Neuronal stem cell (in vitro differentiated cells): ENCODE measurements at regions not wholly inside any gene's neighbourhood (a gene's known extent, or its start where the extent isn't known, plus 50 kb on each side); places are given as distances from the start of the nearest gene placed in this dataset.
"Not testable (repeated sequence)": the region's sequence is repeated elsewhere in the genome, so short reads cannot be mapped to it uniquely, and the experiment has no call there.

Source experiments
- DNase-seq: peaks from one replicate; pipeline ENCODE4 v3.0.0-alpha.2; 2013; ENCODE audit warnings: low spot score
- H2AFZ ChIP-seq: one replicate; pipeline ENCODE4 v1.6.1; 2013; ENCODE audit warnings: mild to moderate bottlenecking, low read length, inconsistent platforms
- H2AK5ac ChIP-seq: 2 replicates; pipeline ENCODE4 v1.6.1; 2013; ENCODE audit warnings: low read depth, mild to moderate bottlenecking, inconsistent platforms, low read length, moderate library complexity, mixed read lengths
- H2BK120ac ChIP-seq: 2 replicates; pipeline ENCODE4 v1.6.1; 2013; ENCODE audit warnings: low read depth, mild to moderate bottlenecking, inconsistent platforms, low read length, moderate library complexity, mixed read lengths
- H2BK12ac ChIP-seq: one replicate; pipeline ENCODE4 v1.6.1; 2013; ENCODE audit warnings: low read length, inconsistent platforms
- H2BK15ac ChIP-seq: 2 replicates; pipeline ENCODE4 v1.6.1; 2013; ENCODE audit warnings: mild to moderate bottlenecking, low read length, inconsistent platforms, mixed read lengths
- H2BK5ac ChIP-seq: one replicate; pipeline ENCODE4 v1.6.1; 2013; ENCODE audit warnings: inconsistent platforms, mild to moderate bottlenecking, low read length, moderate library complexity
- H3K14ac ChIP-seq: one replicate; pipeline ENCODE4 v1.6.1; 2013; ENCODE audit warnings: low read length, inconsistent platforms
- H3K18ac ChIP-seq: 2 replicates; pipeline ENCODE4 v1.6.1; 2013; ENCODE audit warnings: low read length, inconsistent platforms
- H3K23ac ChIP-seq: 2 replicates; pipeline ENCODE4 v1.6.1; 2013; ENCODE audit warnings: low read depth, mild to moderate bottlenecking, mixed read lengths, low read length, inconsistent platforms; ENCODE audit not compliant: poor library complexity
- H3K27ac ChIP-seq: replicated peaks from 3 replicates; pipeline ENCODE4 v1.5.1; 2013; ENCODE audit warnings: low read length, inconsistent platforms
- H3K27me3 ChIP-seq, 3 experiments: 2 replicates each; pipeline ENCODE4 v1.6.1; 2013; ENCODE audit warnings: low read length in 3 of 3, mild to moderate bottlenecking in 2 of 3, inconsistent platforms in 1 of 3, low read depth in 1 of 3, mixed read lengths in 1 of 3, moderate library complexity in 1 of 3; ENCODE audit not compliant: control insufficient read depth in 3 of 3, insufficient read depth in 3 of 3
- H3K36me3 ChIP-seq, 2 donors: replicated peaks in 1 of 2; 2 replicates each; pipeline ENCODE4 v1.6.1; 2013; ENCODE audit warnings: low read length in 2 of 2; ENCODE audit not compliant: control insufficient read depth in 2 of 2, insufficient read depth in 2 of 2
- H3K4ac ChIP-seq: 2 replicates; pipeline ENCODE4 v1.6.1; 2013; ENCODE audit warnings: inconsistent platforms, mild to moderate bottlenecking, low read length, moderate library complexity
- H3K4me1 ChIP-seq, 2 donors: 1 replicate in 1 of 2; 2 replicates in 1 of 2; pipeline ENCODE4 v1.6.1; 2013; ENCODE audit warnings: low read length in 2 of 2, low read depth in 1 of 2; ENCODE audit not compliant: control insufficient read depth in 2 of 2, insufficient read depth in 1 of 2
- H3K4me2 ChIP-seq: one replicate; pipeline ENCODE4 v1.6.1; 2013; ENCODE audit warnings: mild to moderate bottlenecking, low read length, inconsistent platforms; ENCODE audit not compliant: insufficient read depth, poor library complexity, severe bottlenecking
- H3K4me3 ChIP-seq, 2 donors: 2 replicates each; pipeline ENCODE4 v1.5.1; 2013; ENCODE audit warnings: low read length in 2 of 2, mild to moderate bottlenecking in 2 of 2, inconsistent platforms in 1 of 2, moderate library complexity in 1 of 2
- H3K79me1 ChIP-seq: one replicate; pipeline ENCODE4 v1.6.1; 2013; ENCODE audit warnings: low read depth, mild to moderate bottlenecking, inconsistent platforms, low read length, moderate library complexity
- H3K9ac ChIP-seq: one replicate; pipeline ENCODE4 v1.6.1; 2013; ENCODE audit warnings: mild to moderate bottlenecking, low read depth, low read length, inconsistent platforms; ENCODE audit not compliant: poor library complexity
- H3K9me3 ChIP-seq, 2 donors: replicated peaks in 1 of 2; 2 replicates each; pipeline versions ENCODE3 to v1.6.1; 2013; ENCODE audit warnings: low read length in 2 of 2, mild to moderate bottlenecking in 2 of 2, inconsistent platforms in 1 of 2, low read depth in 1 of 2, mixed read lengths in 1 of 2, moderate library complexity in 1 of 2; ENCODE audit not compliant: control insufficient read depth in 2 of 2, insufficient read depth in 1 of 2
- H4K8ac ChIP-seq: one replicate; pipeline ENCODE4 v1.6.1; 2013; ENCODE audit warnings: low read depth, mild to moderate bottlenecking, inconsistent platforms, low read length, moderate library complexity
- H4K91ac ChIP-seq: one replicate; pipeline ENCODE4 v1.6.1; 2013; ENCODE audit warnings: low read length, low read depth, mild to moderate bottlenecking, inconsistent platforms; ENCODE audit not compliant: poor library complexity
- WGBS, 2 donors: extraction: QIAGEN DNeasy Blood & Tissue Kit; methylation state at CpG; one replicate each; pipeline ENCODE4 v1.1.7; 2013; ENCODE audit warnings: missing lambda C conversion rate in 2 of 2, mixed read lengths in 1 of 2; ENCODE audit not compliant: insufficient read length in 2 of 2, insufficient replicate concordance in 1 of 2; ENCODE audit errors: extremely low coverage in 2 of 2; 5-methylcytosine and 5-hydroxymethylcytosine counted together

DNA sequence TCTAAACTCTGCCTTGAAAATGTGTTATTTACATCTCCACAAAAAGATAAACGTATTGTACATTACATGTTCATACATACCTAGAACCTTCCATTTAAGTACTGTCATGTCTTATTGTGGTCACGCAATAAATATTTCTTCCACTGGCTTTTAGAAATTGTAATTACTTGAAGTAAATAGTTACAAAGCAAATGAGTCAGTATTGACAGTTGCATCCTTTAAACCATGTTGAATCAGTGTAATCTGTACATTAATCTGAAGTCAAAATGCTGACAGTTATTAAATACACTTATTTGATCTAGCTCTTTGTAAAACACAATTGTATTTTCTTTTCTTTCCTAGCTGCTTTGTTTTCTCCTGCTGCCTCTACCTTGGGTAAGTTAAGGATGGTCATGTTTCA is 446.7 kb downstream of the EPHA5 start:
- no peak overlapping the region for H3K4me3 ChIP-seq
- H3K4me1 ChIP-seq = no peaks in the 10 kb centered on the region
- H3K36me3 ChIP-seq = no peaks in the 10 kb centered on the region
- H2BK120ac ChIP-seq = no peak overlapping the region
- H2BK15ac ChIP-seq = no peak overlapping the region
- H3K9ac ChIP-seq = no peak overlapping the region
- no peak overlapping the region for H4K91ac ChIP-seq
- no peak overlapping the region for H3K4ac ChIP-seq
- no peak overlapping the region for H3K18ac ChIP-seq
- no peaks in the 10 kb centered on the region for H3K9me3 ChIP-seq
- H3K14ac ChIP-seq = no peak overlapping the region
- no peak overlapping the region for H3K4me2 ChIP-seq
- H3K79me1 ChIP-seq = no peaks in the 10 kb centered on the region
- H2AFZ ChIP-seq = no peak overlapping the region
- no peak for DNase-seq
- no peak overlapping the region for H2AK5ac ChIP-seq
- no peak overlapping the region for H2BK5ac ChIP-seq
- H2BK12ac ChIP-seq = no peak overlapping the region
- H3K27me3 ChIP-seq = no peaks in the 10 kb centered on the region
- H3K23ac ChIP-seq = no peak overlapping the region
- no peak overlapping the region for H4K8ac ChIP-seq
- H3K27ac ChIP-seq = no peak overlapping the region
- WGBS, 2 donors = no CpG with 5 or more reads among the region's 2 CpGs

- not testable (repeated sequence) for H3K4me1 ChIP-seq, H3K9ac ChIP-seq, H2AK5ac ChIP-seq, H3K4me3 ChIP-seq, H2AFZ ChIP-seq, DNase-seq, H2BK15ac ChIP-seq, H2BK5ac ChIP-seq, H3K14ac ChIP-seq, H3K18ac ChIP-seq, H3K23ac ChIP-seq, H2BK120ac ChIP-seq, H3K9me3 ChIP-seq, H3K79me1 ChIP-seq, H3K27ac ChIP-seq, H4K8ac ChIP-seq, H3K36me3 ChIP-seq, H2BK12ac ChIP-seq, H3K4ac ChIP-seq, H3K27me3 ChIP-seq, H4K91ac ChIP-seq
- no CpG with 5 or more reads among the region's 11 CpGs for WGBS, 2 donors
- peak overlapping the region; percentile 11 for H3K4me2 ChIP-seq
Measured at GRCh38 chr4:65223074-65223473, 447.2 kb downstream of the EPHA5 start.

GRCh38 chr4:65217179-65217578 is 453.1 kb downstream of the EPHA5 start:
- Histone ChIP-seq H3K27me3 (no peaks in the 10 kb centered on the region), H2BK12ac (no peak overlapping the region)

GRCh38 chr4:65202853-65203236 is 467.4 kb downstream of the EPHA5 start:
- Histone ChIP-seq H3K79me1 (no peaks in the 10 kb centered on the region), H3K18ac (no peak overlapping the region), H2BK15ac (no peak overlapping the region), H3K36me3 (no peaks in the 10 kb centered on the region), H2BK12ac (no peak overlapping the region), H3K27me3 (no peaks in the 10 kb centered on the region), H3K9ac (no peak overlapping the region), H3K4me1 (no peaks in the 10 kb centered on the region), H3K4me2 (no peak overlapping the region), H4K91ac (no peak overlapping the region), H3K9me3 (no peaks in the 10 kb centered on the region), H3K23ac (no peak overlapping the region), H4K8ac (no peak overlapping the region), H2AK5ac (no peak overlapping the region), H3K4ac (no peak overlapping the region), H2BK120ac (no peak overlapping the region), H2AFZ (no peak overlapping the region), H2BK5ac (no peak overlapping the region), H3K14ac (no peak overlapping the region), H3K4me3 (no peak overlapping the region), H3K27ac (no peak overlapping the region)
- no peak for DNase-seq

More at GRCh38 chr4:65217179-65217578, 453.1 kb downstream of the EPHA5 start:
- Histone ChIP-seq H2AFZ (no peak overlapping the region), H3K18ac (no peak overlapping the region), H3K9ac (no peak overlapping the region), H3K27ac (no peak overlapping the region), H3K36me3 (no peaks in the 10 kb centered on the region), H3K4ac (no peak overlapping the region), H2BK5ac (no peak overlapping the region), H3K14ac (no peak overlapping the region), H2BK15ac (no peak overlapping the region), H3K79me1 (no peaks in the 10 kb centered on the region), H3K4me1 (no peaks in the 10 kb centered on the region), H4K8ac (no peak overlapping the region), H3K4me2 (no peak overlapping the region), H4K91ac (no peak overlapping the region), H3K23ac (no peak overlapping the region), H3K4me3 (no peak overlapping the region), H2AK5ac (no peak overlapping the region), H2BK120ac (no peak overlapping the region), H3K9me3 (no peaks in the 10 kb centered on the region)
- no peak for DNase-seq
- no CpG with 5 or more reads among the region's 2 CpGs for WGBS, 2 donors
